GM19397 (cell line): ENCODE measurements at regions not wholly inside any gene's neighbourhood (a gene's known extent, or its start where the extent isn't known, plus 50 kb on each side); places are given as distances from the start of the nearest gene placed in this dataset.

ENCODE experiments used
- ATAC-seq: cut with Tn5 transposase; IDR thresholded peaks from one replicate; pipeline ENCODE4 v1.9.1; 2021; ENCODE audit warnings: mild to moderate bottlenecking, moderate library complexity; ENCODE audit not compliant: unreplicated experiment

- no peak for ATAC-seq
These were observed 378.6 kb upstream of the CWC22 start for GRCh38 chr2:180385601-180386201.

- no peak for ATAC-seq
These were observed 369.0 kb upstream of the CWC22 start for GRCh38 chr2:180376066-180376465.

GRCh38 chr2:180374502-180375281, 367.6 kb upstream of the CWC22 start:
- no peak for ATAC-seq

GRCh38 chr2:180370511-180371205, 363.6 kb upstream of the CWC22 start:
- no peak for ATAC-seq

GRCh38 chr2:180368881-180369280, 361.8 kb upstream of the CWC22 start:
- no peak for ATAC-seq

- no peak for ATAC-seq
These were observed 360.7 kb upstream of the CWC22 start for GRCh38 chr2:180367815-180368214.

GRCh38 chr2:180366481-180366880, 359.4 kb upstream of the CWC22 start:
- no peak for ATAC-seq

- ATAC-seq, result no peak
These were observed 357.6 kb upstream of the CWC22 start for GRCh38 chr2:180364719-180365118.

- peak; percentile 53 for ATAC-seq
These were observed 353.2 kb upstream of the CWC22 start for GRCh38 chr2:180360283-180360618.

GRCh38 chr2:180359522-180360282, 352.6 kb upstream of the CWC22 start:
- ATAC-seq, result peak; percentile 96

GRCh38 chr2:180358458-180358857, 351.4 kb upstream of the CWC22 start:
- ATAC-seq, result no peak

GRCh38 chr2:180356676-180357075, 349.6 kb upstream of the CWC22 start:
- ATAC-seq, result no peak

GRCh38 chr2:180352620-180353019, 345.5 kb upstream of the CWC22 start:
- no peak for ATAC-seq

GRCh38 chr2:180349809-180350208, 342.7 kb upstream of the CWC22 start:
- ATAC-seq, result no peak

GRCh38 chr2:180343528-180344345, 336.6 kb upstream of the CWC22 start:
- no peak for ATAC-seq

GRCh38 chr2:180337136-180337535, 330.0 kb upstream of the CWC22 start:
- no peak for ATAC-seq

- no peak for ATAC-seq
These were observed 329.5 kb upstream of the CWC22 start for GRCh38 chr2:180336550-180336949.

- peak; percentile 99 for ATAC-seq
These were observed 327.4 kb upstream of the CWC22 start for GRCh38 chr2:180334514-180334913.

- no peak for ATAC-seq
These were observed 321.8 kb upstream of the CWC22 start for GRCh38 chr2:180328795-180329422.

- ATAC-seq, result no peak
These were observed 320.1 kb upstream of the CWC22 start for GRCh38 chr2:180327185-180327584.
